B cell (primary cell): ENCODE measurements at regions not wholly inside any gene's neighbourhood (a gene's known extent, or its start where the extent isn't known, plus 50 kb on each side); places are given as distances from the start of the nearest gene placed in this dataset.
"Not testable (repeated sequence)": the region's sequence is repeated elsewhere in the genome, so short reads cannot be mapped to it uniquely, and the experiment has no call there.

ENCODE experiments used
- ATAC-seq: fragments of 200-7000 bp; cut with Tn5 transposase; one replicate; pipeline ENCODE4 v1.10.0; 2021; ENCODE audit warnings: low read depth, mild to moderate bottlenecking, moderate number of reproducible peaks, moderate library complexity
- CTCF ChIA-PET: fragments of 350-600 bp; sonication (Branson Sonifier 250); formaldehyde crosslinking; loops from one replicate; lab custom pipeline; 2021; ENCODE audit warnings: antibody characterized with exemption, inconsistent platforms; lab: Charles Lee
- POLR2A ChIA-PET: fragments of 350-600 bp; sonication (Branson Sonifier 250); formaldehyde crosslinking; loops from one replicate; lab custom pipeline; 2021; ENCODE audit warnings: antibody characterized with exemption; lab: Charles Lee
- DNase-seq: peaks from one replicate; pipeline ENCODE4 v3.0.0; 2013
- H2AFZ ChIP-seq: 2 replicates; pipeline ENCODE4 v1.6.1; 2012; ENCODE audit warnings: mild to moderate bottlenecking, low read depth, low read length; ENCODE audit not compliant: insufficient read depth, poor library complexity, severe bottlenecking
- H3K27ac ChIP-seq, 2 donors: 1 replicate in 1 of 2; 2 replicates in 1 of 2; pipeline ENCODE4 v1.5.1; 2012 to 2013; ENCODE audit warnings: low read length in 2 of 2, mild to moderate bottlenecking in 2 of 2, moderate library complexity in 1 of 2
- H3K27me3 ChIP-seq, 4 experiments: fragments of 200-600 bp in 1 of 4; sonication (generic) in 1 of 4; replicated peaks in 1 of 4; 1 replicate in 2 of 4; 2 replicates in 2 of 4; pipeline versions ENCODE4 v1.6.1 to v1.7.0; 2013 to 2016; ENCODE audit warnings: low read length in 3 of 4, mild to moderate bottlenecking in 2 of 4, mixed read lengths in 1 of 4, moderate library complexity in 1 of 4; ENCODE audit not compliant: insufficient read depth in 4 of 4, control insufficient read depth in 3 of 4; ENCODE audit errors: control extremely low read depth in 1 of 4
- H3K36me3 ChIP-seq, 2 experiments: replicated peaks in 1 of 2; 1 replicate in 1 of 2; 2 replicates in 1 of 2; pipeline versions ENCODE4 v1.6.1 to v1.7.1; 2013; ENCODE audit warnings: low read length in 1 of 2; ENCODE audit not compliant: insufficient read depth in 2 of 2, control insufficient read depth in 1 of 2; ENCODE audit errors: control extremely low read depth in 1 of 2, extremely low read depth in 1 of 2
- H3K4me1 ChIP-seq, 2 donors: fragments of 200-600 bp in 1 of 2; sonication (generic) in 1 of 2; 1 replicate in 1 of 2; 2 replicates in 1 of 2; pipeline versions ENCODE4 v1.5.1 to v1.6.1; 2013 to 2017; ENCODE audit warnings: low read length in 2 of 2; ENCODE audit not compliant: control insufficient read depth in 2 of 2, insufficient read depth in 2 of 2
- H3K4me2 ChIP-seq: replicated peaks from 2 replicates; pipeline ENCODE3; 2012; ENCODE audit warnings: mild to moderate bottlenecking, low read depth, low read length; ENCODE audit not compliant: poor library complexity, severe bottlenecking
- H3K4me3 ChIP-seq, 5 experiments: fragments of 200-600 bp in 1 of 5; sonication (generic) in 1 of 5; 1 replicate in 3 of 5; 2 replicates in 2 of 5; pipeline versions ENCODE4 v1.5.1 to v1.7.0; 2011 to 2016; ENCODE audit warnings: low read length in 4 of 5, mild to moderate bottlenecking in 4 of 5, low read depth in 2 of 5, control low read depth in 1 of 5, moderate library complexity in 1 of 5; ENCODE audit not compliant: insufficient read depth in 1 of 5; ENCODE audit errors: control extremely low read depth in 1 of 5, extremely low read depth in 1 of 5
- H3K79me2 ChIP-seq: fragments of 200-600 bp; sonication (generic); one replicate; pipeline ENCODE4 v1.6.0; 2016; ENCODE audit warnings: low read length; ENCODE audit not compliant: control insufficient read depth, insufficient read depth
- H3K9ac ChIP-seq: fragments of 200-600 bp; sonication (generic); 2 replicates; pipeline ENCODE4 v1.6.1; 2017; ENCODE audit warnings: mild to moderate bottlenecking, low read length, moderate library complexity
- H3K9me3 ChIP-seq, 3 donors: one replicate each; pipeline versions ENCODE4 v1.6.1 to v1.7.1; 2013; ENCODE audit warnings: low read length in 2 of 3; ENCODE audit not compliant: control insufficient read depth in 2 of 3, insufficient read depth in 1 of 3; ENCODE audit errors: control extremely low read depth in 1 of 3
- H4K20me1 ChIP-seq: 2 replicates; pipeline ENCODE4 v1.6.0; 2012; ENCODE audit warnings: mild to moderate bottlenecking, low read length; ENCODE audit not compliant: insufficient read depth, control insufficient read depth, poor library complexity, severe bottlenecking
- H3K27ac Mint-ChIP-seq: one replicate; pipeline ENCODE4 v1.8.0; 2021; ENCODE audit warnings: mixed read lengths
- H3K27me3 Mint-ChIP-seq: one replicate; pipeline ENCODE4 v1.8.0; 2021; ENCODE audit warnings: mixed read lengths
- H3K4me1 Mint-ChIP-seq: one replicate; pipeline ENCODE4 v1.8.0; 2021; ENCODE audit warnings: mixed read lengths
- H3K4me3 Mint-ChIP-seq: one replicate; pipeline ENCODE4 v1.8.0; 2021; ENCODE audit warnings: mixed read lengths
- H3K9me3 Mint-ChIP-seq: one replicate; pipeline ENCODE4 v1.8.0; 2022; ENCODE audit warnings: mixed read lengths; ENCODE audit not compliant: insufficient read depth
- CTCF ChIP-seq: fragments of 200-600 bp; IDR thresholded peaks from one replicate; pipeline ENCODE4 v1.8.0; 2022; ENCODE audit warnings: antibody characterized with exemption, mild to moderate bottlenecking
- EZH2 ChIP-seq: IDR thresholded peaks from 2 replicates; pipeline ENCODE4 v1.6.1; 2012; ENCODE audit warnings: borderline replicate concordance, low read depth, mild to moderate bottlenecking, moderate library complexity, low read length; ENCODE audit not compliant: insufficient read depth, poor library complexity, severe bottlenecking
- WGBS: methylation state at CpG from one replicate; pipeline ENCODE4 v1.1.5; 2013; ENCODE audit warnings: missing lambda C conversion rate; ENCODE audit not compliant: insufficient coverage; 5-methylcytosine and 5-hydroxymethylcytosine counted together
- intact Hi-C: fragments of 100-400 bp; cut with micrococcal nuclease; formaldehyde crosslinking; loops from one replicate; pipeline ENCODE4 v1.10.0; 2022

GRCh38 chr2:176424746-176425145 is 155.5 kb downstream of the MTX2 start:
- POLR2A ChIA-PET: no interaction called here
- Histone ChIP-seq H3K27me3 (peaks cover 0 to 4% (median 0%) of the 10 kb centered on the region in 4 experiments), H4K20me1 (no peaks in the 10 kb centered on the region), H2AFZ (no peak overlapping the region), H3K36me3 (no peaks in the 10 kb centered on the region), H3K9ac (no peak overlapping the region), H3K27ac (no peak overlapping the region), H3K4me2 (no peak overlapping the region), H3K4me3 (no peak overlapping the region), H3K4me1 (no peaks in the 10 kb centered on the region), H3K9me3 (peaks cover 3 to 16% (median 6%) of the 10 kb centered on the region in 3 donors), H3K79me2 (no peaks in the 10 kb centered on the region)
- H3K4me3 Mint-ChIP-seq: no peak overlapping the region
- ATAC-seq: no peak
- H3K4me1 Mint-ChIP-seq: peaks cover 2% of the 10 kb centered on the region
- H3K27me3 Mint-ChIP-seq: peaks cover 28% of the 10 kb centered on the region
- intact Hi-C loops: no loop called here
- DNase-seq: no peak
- no CpG with 5 or more reads among the region's 2 CpGs for WGBS
- CTCF ChIA-PET: interaction anchor here (0.5 kb wide), 1 partner anchor 91 kb away, joined by 3 read pairs; no protein-coding TSS in a partner anchor
- no peak overlapping the region for H3K27ac Mint-ChIP-seq
- peaks cover 5% of the 10 kb centered on the region for H3K9me3 Mint-ChIP-seq
- TF ChIP-seq EZH2: no peak
- no peak for TF ChIP-seq CTCF

GRCh38 chr2:176427549-176427948 is 158.3 kb downstream of the MTX2 start:
- Mint-ChIP-seq H3K27me3 (peaks cover 19% of the 10 kb centered on the region), H3K9me3 (peaks cover 5% of the 10 kb centered on the region), H3K27ac (no peak overlapping the region), H3K4me3 (no peak overlapping the region), H3K4me1 (peaks cover 2% of the 10 kb centered on the region)
- Histone ChIP-seq H3K79me2 (no peaks in the 10 kb centered on the region), H3K4me2 (no peak overlapping the region), H3K9ac (no peak overlapping the region), H3K27ac (no peak overlapping the region), H3K27me3 (peaks cover 0 to 4% (median 0%) of the 10 kb centered on the region in 4 experiments), H3K4me3 (no peak overlapping the region), H4K20me1 (no peaks in the 10 kb centered on the region), H2AFZ (no peak overlapping the region), H3K4me1 (no peaks in the 10 kb centered on the region), H3K36me3 (no peaks in the 10 kb centered on the region), H3K9me3 (peaks cover 6 to 19% (median 6%) of the 10 kb centered on the region in 3 donors)
- intact Hi-C loops: no loop called here
- POLR2A ChIA-PET: no interaction called here
- no peak for ATAC-seq
- no CpG with 5 or more reads among the region's 2 CpGs for WGBS
- no peak for DNase-seq
- TF ChIP-seq CTCF (no peak), EZH2 (no peak)
- CTCF ChIA-PET: no interaction called here

GRCh38 chr2:176428944-176429469 is 159.8 kb downstream of the MTX2 start:
- Histone ChIP-seq H3K9me3 (peaks cover 6 to 19% (median 6%) of the 10 kb centered on the region in 3 donors), H2AFZ (peak overlapping the region; percentile 15)
- H3K36me3 ChIP-seq, CTCF ChIA-PET, H3K27me3 ChIP-seq, H3K4me2 ChIP-seq, H3K79me2 ChIP-seq, H3K9me3 Mint-ChIP-seq, H3K4me3 ChIP-seq, H4K20me1 ChIP-seq, H3K9ac ChIP-seq, H3K4me3 Mint-ChIP-seq, H3K4me1 ChIP-seq, H3K4me1 Mint-ChIP-seq, ATAC-seq, POLR2A ChIA-PET, H3K27ac Mint-ChIP-seq, H3K27ac ChIP-seq, intact Hi-C loops: not testable (repeated sequence)
- H3K27me3 Mint-ChIP-seq: peaks cover 14% of the 10 kb centered on the region
- no CpG with 5 or more reads among the region's 5 CpGs for WGBS
- DNase-seq: peak; percentile 13
